ENCODE measurements at regions not wholly inside any gene's neighbourhood (a gene's known extent, or its start where the extent isn't known, plus 50 kb on each side); places are given as distances from the start of the nearest gene placed in this dataset.

DNA sequence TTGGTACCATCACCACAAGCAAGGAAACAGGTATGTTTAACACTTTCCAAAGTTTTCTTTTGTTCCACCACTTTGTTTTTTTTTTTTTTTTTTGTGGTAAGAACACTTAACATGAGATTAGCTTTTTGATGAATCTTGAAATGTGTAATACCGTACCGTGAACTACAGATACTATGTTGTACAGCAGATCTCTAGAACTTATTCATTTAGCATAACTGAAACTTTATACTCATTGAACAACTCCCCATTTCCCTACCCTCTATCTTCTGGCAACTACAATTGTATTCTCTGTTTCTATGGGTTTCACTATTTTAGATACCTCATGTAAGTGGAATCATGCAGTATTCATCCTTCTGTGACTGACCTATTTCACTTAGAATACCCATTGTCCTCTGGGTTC lies 162.7 kb upstream of the ITGB1 start:
- no peaks in the 10 kb centered on the region for H3K27me3 ChIP-seq
- H3K9me3 ChIP-seq (ENCODE audit: low read depth), result no peaks in the 10 kb centered on the region
- no peak for DNase-seq (ENCODE audit: low read depth in 1 of 2, low spot score in 1 of 2)
- no peak overlapping the region for H3K4me3 ChIP-seq
- no peaks in the 10 kb centered on the region for H3K36me3 ChIP-seq
- TF ChIP-seq, protein P1, sequence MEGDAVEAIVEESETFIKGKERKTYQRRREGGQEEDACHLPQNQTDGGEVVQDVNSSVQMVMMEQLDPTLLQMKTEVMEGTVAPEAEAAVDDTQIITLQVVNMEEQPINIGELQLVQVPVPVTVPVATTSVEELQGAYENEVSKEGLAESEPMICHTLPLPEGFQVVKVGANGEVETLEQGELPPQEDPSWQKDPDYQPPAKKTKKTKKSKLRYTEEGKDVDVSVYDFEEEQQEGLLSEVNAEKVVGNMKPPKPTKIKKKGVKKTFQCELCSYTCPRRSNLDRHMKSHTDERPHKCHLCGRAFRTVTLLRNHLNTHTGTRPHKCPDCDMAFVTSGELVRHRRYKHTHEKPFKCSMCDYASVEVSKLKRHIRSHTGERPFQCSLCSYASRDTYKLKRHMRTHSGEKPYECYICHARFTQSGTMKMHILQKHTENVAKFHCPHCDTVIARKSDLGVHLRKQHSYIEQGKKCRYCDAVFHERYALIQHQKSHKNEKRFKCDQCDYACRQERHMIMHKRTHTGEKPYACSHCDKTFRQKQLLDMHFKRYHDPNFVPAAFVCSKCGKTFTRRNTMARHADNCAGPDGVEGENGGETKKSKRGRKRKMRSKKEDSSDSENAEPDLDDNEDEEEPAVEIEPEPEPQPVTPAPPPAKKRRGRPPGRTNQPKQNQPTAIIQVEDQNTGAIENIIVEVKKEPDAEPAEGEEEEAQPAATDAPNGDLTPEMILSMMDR (IDR thresholded peaks at IDR 0.05; ENCODE audit: low read depth, low read length), result no peak
- H3K27ac ChIP-seq, result no peak overlapping the region
- H3K4me1 ChIP-seq (ENCODE audit: low read depth), result no peaks in the 10 kb centered on the region

DNA sequence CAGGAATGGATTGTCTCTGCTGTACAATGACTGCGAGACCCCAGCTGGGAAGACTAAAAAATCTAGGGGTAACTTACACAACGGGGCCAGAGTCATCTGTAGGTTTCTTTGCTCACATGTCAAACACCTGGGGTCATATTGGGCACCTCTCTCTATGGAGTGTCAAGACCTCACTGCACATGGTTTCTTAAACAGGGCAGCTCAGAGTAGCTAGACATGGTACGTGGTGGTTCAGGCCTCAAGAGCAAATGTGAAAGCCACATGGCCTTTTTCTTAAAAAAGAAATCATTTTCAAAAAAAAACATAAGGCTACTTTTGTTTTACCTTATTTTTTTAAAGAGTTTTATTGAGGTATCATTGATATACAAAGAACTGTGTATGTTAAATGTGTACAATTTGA lies 162.2 kb upstream of the ITGB1 start:
- TF ChIP-seq, protein P1 (IDR thresholded peaks at IDR 0.05; ENCODE audit: low read depth, low read length), result no peak
- H3K4me1 ChIP-seq (ENCODE audit: low read depth), result no peaks in the 10 kb centered on the region

DNA sequence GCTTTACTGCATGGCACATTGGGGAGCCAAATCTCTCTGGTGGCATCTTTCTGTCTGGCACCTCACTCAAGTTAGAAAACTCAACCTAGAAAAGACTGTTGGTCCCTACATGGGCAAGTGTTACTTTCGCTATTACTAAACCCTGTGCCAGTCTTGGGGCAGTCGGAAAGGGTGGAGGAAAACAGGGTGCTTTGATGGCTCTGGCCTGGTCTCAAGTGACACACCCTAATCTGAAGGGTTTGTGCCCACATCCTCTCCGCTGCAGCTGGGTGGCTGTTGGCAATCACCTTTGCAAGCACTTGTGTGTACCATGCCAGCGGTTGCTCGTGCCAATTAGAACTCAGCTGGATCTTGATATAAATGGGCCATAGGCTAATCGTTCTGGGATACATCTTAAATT lies 159.8 kb upstream of the ITGB1 start:
- TF ChIP-seq, protein P1 (IDR thresholded peaks at IDR 0.05; ENCODE audit: low read depth, low read length), result no peak
- Histone ChIP-seq H3K27ac (no peak overlapping the region), H3K9me3 (ENCODE audit: low read depth) (no peaks in the 10 kb centered on the region), H3K36me3 (no peaks in the 10 kb centered on the region), H3K27me3 (no peaks in the 10 kb centered on the region), H3K4me3 (no peak overlapping the region), H3K4me1 (ENCODE audit: low read depth) (peaks cover 4% of the 10 kb centered on the region)
- no peak for DNase-seq (ENCODE audit: low read depth in 1 of 2, low spot score in 1 of 2)

More for the DNA sequence above, 162.2 kb upstream of the ITGB1 start:
- Histone ChIP-seq H3K36me3 (no peaks in the 10 kb centered on the region), H3K27me3 (no peaks in the 10 kb centered on the region), H3K9me3 (ENCODE audit: low read depth) (no peaks in the 10 kb centered on the region), H3K27ac (no peak overlapping the region), H3K4me3 (no peak overlapping the region)
- DNase-seq (ENCODE audit: low read depth in 1 of 2, low spot score in 1 of 2), result no peak

DNA sequence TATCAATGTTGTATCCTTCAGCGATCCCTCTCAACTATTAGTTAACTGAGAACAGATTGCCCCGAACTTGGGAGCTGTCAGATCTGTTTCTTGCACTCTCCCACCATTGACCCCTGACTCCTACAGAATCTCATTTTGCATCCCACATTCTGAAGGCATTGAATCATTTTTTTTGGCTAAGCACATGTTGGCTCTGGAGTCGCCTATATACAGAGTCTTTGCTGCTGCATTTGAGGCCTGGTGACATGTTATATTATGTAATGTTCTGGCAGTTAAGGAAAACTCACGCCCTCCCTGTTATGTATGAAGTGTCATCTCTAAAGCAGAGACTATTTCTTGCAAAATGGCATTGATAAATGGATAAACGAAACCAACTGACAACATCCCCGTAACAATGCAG lies 159.2 kb upstream of the ITGB1 start:
- Histone ChIP-seq H3K27ac (no peak overlapping the region), H3K4me1 (ENCODE audit: low read depth) (peaks cover 4% of the 10 kb centered on the region), H3K27me3 (no peaks in the 10 kb centered on the region), H3K36me3 (no peaks in the 10 kb centered on the region), H3K4me3 (no peak overlapping the region), H3K9me3 (ENCODE audit: low read depth) (no peaks in the 10 kb centered on the region)
- TF ChIP-seq, protein P1 (IDR thresholded peaks at IDR 0.05; ENCODE audit: low read depth, low read length), result no peak
- no peak for DNase-seq (ENCODE audit: low read depth in 1 of 2, low spot score in 1 of 2)

DNA sequence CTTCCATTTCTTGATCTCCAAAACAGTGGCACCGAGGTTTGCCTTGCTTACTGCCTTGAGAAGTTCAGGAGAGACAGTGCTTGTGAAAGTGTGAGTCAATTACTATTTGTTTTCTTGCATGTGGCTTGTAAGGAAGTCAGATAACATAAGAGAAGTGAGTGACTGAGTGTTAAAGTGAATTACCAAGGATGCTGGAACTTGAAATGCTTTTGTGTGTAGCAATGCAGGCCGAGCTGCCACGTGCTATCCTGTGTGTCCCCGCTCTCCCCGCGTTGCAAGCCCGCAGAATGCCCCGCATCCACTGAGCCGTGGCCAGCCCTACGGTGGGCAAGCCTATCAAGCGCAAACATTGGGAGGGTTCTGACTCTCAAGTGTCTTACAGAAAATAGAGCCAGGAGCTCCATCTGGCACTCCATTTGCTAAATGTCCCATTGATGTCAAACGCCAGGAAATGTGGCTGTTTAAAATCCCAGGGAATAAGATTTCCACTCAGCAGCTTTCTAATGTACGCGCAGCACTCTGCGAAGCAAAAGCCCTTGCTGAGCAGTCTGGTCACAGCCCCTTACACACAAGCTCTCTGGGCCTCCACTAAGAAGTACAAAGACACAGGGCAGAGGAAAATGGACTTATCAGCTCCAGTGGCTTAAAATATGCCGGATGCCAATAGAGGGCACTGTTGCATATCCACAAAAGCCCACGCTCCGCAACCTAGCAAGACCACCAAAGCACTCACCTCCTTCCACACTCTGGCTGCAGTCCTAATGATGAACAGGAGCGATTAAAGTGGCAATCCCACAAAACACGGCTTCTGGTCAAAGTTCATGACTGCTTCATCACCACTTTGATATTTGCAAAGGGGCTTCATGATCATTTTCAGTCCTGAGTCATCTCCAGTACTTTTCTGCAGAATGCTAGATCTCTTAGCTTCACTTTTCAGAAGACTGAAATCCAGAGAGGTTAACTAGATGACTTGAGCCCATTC lies 158.0 kb upstream of the ITGB1 start:
- H3K4me3 ChIP-seq, result no peak overlapping the region

More for the DNA sequence above, 158.0 kb upstream of the ITGB1 start:
- Histone ChIP-seq H3K27ac (no peak overlapping the region), H3K4me1 (ENCODE audit: low read depth) (peaks cover 4% of the 10 kb centered on the region), H3K27me3 (no peaks in the 10 kb centered on the region), H3K9me3 (ENCODE audit: low read depth) (no peaks in the 10 kb centered on the region), H3K36me3 (no peaks in the 10 kb centered on the region)
- peak; percentile 70 to 88 for DNase-seq (ENCODE audit: low read depth in 1 of 2, low spot score in 1 of 2)
- TF ChIP-seq, protein P1 (IDR thresholded peaks at IDR 0.05; ENCODE audit: low read depth, low read length), result peak; percentile 69

Measured in cardiac muscle cell (in vitro differentiated cells and primary cell).